ENCODE measurements at regions not wholly inside any gene's neighbourhood (a gene's known extent, or its start where the extent isn't known, plus 50 kb on each side); places are given as distances from the start of the nearest gene placed in this dataset.

DNA sequence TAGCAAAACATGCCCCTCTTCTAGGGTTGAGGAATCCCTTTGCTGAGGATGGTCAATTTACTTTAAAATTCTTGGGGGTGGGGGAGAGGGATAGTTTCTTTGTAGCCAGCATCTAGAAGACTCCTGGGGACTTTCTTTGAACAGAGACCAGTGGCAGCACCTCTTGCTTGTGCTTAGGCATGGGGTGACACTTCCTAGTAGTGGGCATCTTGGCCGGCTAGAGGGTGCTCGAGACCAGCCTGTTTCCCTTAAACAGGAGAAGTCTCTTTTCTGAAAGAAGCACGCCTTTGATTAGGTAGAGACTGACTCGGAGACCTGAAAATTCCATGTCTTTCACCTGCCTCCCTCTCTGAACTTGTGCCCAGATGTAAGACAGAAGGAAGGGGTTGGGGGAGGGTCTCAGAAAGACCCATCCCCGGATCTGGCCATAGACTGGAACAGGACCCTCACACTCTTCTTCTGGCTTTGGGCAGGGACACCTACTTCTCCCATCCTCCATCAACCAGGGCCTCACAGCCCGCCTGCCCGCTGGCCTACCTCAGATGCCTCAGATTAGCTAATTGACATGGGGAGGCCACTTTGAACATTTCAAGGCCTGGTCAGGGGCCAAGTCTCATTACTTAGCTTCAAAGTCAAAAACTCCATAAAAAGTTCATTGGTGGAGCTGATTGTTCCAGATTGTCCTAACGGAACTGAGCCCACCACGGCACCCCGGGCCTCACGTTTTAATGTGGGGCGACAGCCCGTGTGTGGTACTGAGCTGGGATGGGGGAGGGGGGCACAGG, 172.2 kb downstream of the CDC5L start:
- intact Hi-C loops (cut with DNase I), result no loop called here
- Histone ChIP-seq H3K27ac (no peak overlapping the region), H3K4me1 (peaks cover 8 to 9% of the 10 kb centered on the region in 2 donors), H3K36me3 (no peaks in the 10 kb centered on the region), H3K27me3 (no peaks in the 10 kb centered on the region), H3K9me3 (no peaks in the 10 kb centered on the region), H3K4me3 (replicated peaks in 1 of 3) (no peak overlapping the region)
- no peak for DNase-seq
- TF ChIP-seq, protein P1, sequence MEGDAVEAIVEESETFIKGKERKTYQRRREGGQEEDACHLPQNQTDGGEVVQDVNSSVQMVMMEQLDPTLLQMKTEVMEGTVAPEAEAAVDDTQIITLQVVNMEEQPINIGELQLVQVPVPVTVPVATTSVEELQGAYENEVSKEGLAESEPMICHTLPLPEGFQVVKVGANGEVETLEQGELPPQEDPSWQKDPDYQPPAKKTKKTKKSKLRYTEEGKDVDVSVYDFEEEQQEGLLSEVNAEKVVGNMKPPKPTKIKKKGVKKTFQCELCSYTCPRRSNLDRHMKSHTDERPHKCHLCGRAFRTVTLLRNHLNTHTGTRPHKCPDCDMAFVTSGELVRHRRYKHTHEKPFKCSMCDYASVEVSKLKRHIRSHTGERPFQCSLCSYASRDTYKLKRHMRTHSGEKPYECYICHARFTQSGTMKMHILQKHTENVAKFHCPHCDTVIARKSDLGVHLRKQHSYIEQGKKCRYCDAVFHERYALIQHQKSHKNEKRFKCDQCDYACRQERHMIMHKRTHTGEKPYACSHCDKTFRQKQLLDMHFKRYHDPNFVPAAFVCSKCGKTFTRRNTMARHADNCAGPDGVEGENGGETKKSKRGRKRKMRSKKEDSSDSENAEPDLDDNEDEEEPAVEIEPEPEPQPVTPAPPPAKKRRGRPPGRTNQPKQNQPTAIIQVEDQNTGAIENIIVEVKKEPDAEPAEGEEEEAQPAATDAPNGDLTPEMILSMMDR (IDR thresholded peaks at IDR 0.05), result no peak
- no peak for TF ChIP-seq POLR2A (IDR thresholded peaks at IDR 0.05)
- 93 to 94% methylated on average over 13 of the region's 13 CpGs for WGBS, 2 donors

DNA sequence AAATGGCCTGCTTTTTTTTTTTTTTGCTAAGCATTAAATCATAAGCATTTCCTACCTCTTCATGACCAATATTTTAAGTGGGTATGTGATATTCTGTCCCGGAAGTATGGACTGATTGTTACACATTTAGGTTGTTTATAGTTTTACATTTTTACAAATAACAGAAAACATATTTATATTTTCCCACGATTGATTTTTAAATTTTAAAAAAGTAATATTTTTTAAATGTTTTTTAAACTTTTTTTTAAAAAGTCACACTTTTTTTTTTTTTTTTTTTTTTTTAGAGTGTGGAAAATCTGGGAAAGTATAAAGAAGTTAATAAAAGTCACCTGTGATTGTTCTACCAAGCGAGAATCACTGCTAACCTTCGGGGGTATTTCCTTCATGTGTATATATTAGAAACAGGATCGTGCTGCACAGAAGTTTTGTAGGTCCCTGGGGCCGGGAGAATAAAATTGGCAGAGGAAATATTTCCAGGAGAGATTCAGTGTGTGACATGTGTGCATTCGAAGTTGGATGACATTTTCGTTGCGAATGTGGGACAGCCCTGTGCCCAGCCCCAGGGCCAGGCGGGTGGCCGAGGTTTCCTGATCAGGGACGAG, 173.1 kb downstream of the CDC5L start:
- H3K36me3 ChIP-seq, result no peaks in the 10 kb centered on the region
- 79 to 85% methylated on average over 12 of the region's 12 CpGs for WGBS, 2 donors
- TF ChIP-seq, protein P1 (IDR thresholded peaks at IDR 0.05), result no peak
- TF ChIP-seq POLR2A (IDR thresholded peaks at IDR 0.05), result no peak
- peaks cover 8 to 9% of the 10 kb centered on the region in 2 donors for H3K4me1 ChIP-seq
- intact Hi-C loops (cut with DNase I), result no loop called here
- H3K4me3 ChIP-seq (replicated peaks in 1 of 3), result no peak overlapping the region
- DNase-seq, result no peak
- no peaks in the 10 kb centered on the region for H3K27me3 ChIP-seq
- H3K27ac ChIP-seq, result no peak overlapping the region
- no peaks in the 10 kb centered on the region for H3K9me3 ChIP-seq

DNA sequence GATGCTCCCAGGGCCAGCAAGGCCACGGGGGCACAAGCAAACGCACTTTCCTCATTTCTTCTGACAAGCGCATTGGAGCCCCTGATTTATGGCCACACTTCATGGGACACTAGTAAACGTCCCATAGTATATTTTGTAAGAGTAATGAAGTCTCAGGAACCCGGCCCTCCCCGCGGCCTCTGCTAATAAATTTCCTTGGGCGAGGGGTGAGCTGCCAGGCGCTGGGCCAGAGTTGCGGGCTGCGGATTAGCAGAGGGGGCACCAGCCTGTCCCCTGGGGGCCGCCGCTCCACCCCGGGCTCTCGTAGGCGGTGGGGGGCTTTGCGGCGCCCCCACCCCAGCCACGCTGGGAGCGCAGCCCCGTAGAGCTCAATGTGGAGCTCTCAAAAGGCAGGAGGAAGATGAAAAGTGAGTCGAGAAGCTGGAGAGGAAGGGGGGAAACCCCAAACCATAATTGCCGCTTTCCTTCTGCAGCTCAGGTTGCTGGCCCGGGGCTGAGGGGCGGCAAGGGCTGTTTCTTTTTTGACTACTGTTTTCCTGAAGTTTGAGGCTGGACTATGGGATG, 173.6 kb downstream of the CDC5L start:
- H3K27ac ChIP-seq, result no peak overlapping the region
- H3K27me3 ChIP-seq, result no peaks in the 10 kb centered on the region
- no peaks in the 10 kb centered on the region for H3K9me3 ChIP-seq
- H3K36me3 ChIP-seq, result no peaks in the 10 kb centered on the region
- 33 to 34% methylated on average over 15 to 23 of the region's 25 CpGs for WGBS, 2 donors
- no peak overlapping the region for H3K4me3 ChIP-seq (replicated peaks in 1 of 3)
- TF ChIP-seq POLR2A (IDR thresholded peaks at IDR 0.05), result no peak
- TF ChIP-seq, protein P1 (IDR thresholded peaks at IDR 0.05), result no peak
- H3K4me1 ChIP-seq, result peaks cover 8 to 9% of the 10 kb centered on the region in 2 donors
- intact Hi-C loops (cut with DNase I), result no loop called here
- DNase-seq, result no peak

DNA sequence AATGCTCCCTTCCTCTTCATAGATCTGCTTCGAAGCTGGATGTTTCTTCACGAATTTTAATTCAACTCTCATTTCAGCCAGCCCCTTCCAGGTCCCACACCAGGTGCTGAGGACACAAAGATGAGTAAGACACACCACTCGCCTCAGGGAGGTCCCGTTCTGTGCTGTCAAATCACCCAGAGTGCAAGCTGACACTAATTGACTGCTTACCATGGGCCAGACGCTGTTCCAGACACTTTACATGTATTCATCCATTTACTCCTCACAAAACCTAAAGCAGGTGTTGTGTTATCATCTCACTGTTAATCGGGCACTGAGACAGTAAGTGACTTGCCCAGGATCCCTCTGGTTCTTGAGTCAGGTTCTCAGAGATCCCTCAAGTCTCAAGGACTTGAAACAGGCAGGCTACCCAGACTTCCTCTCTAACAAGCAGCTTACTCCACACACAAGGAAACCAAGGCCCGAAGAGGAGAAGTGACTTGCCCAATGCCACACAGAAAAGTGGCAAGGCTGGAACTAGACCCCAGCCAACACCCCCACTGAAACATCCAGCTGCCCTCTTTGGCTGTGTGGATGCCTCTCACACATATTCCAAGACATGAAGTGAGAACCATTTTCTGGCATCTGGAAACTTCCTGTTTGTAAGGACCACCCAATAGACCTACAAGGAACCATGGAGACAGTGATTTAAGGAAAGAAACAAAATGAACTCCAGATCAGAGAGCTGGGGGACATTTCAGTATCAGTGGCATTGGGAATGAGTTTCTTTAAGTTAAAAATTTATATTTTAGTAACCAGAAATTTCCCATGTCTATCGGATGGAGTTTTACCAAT, 174.5 kb downstream of the CDC5L start:
- 82 to 85% methylated on average over 8 of the region's 8 CpGs for WGBS, 2 donors
- DNase-seq, result no peak
- Histone ChIP-seq H3K27me3 (no peaks in the 10 kb centered on the region), H3K36me3 (no peaks in the 10 kb centered on the region), H3K27ac (no peak overlapping the region), H3K4me1 (peaks cover 8 to 9% of the 10 kb centered on the region in 2 donors), H3K9me3 (no peaks in the 10 kb centered on the region), H3K4me3 (replicated peaks in 1 of 3) (no peak overlapping the region)
- TF ChIP-seq, protein P1 (IDR thresholded peaks at IDR 0.05), result no peak
- intact Hi-C loops (cut with DNase I), result no loop called here
